AG08395 (cell line): ENCODE measurements at regions not wholly inside any gene's neighbourhood (a gene's known extent, or its start where the extent isn't known, plus 50 kb on each side); places are given as distances from the start of the nearest gene placed in this dataset.

ENCODE experiments used
- DNase-seq: peaks from one replicate; pipeline ENCODE4 v3.0.0; 2012; ENCODE audit warnings: mixed read lengths, low spot score

DNA sequence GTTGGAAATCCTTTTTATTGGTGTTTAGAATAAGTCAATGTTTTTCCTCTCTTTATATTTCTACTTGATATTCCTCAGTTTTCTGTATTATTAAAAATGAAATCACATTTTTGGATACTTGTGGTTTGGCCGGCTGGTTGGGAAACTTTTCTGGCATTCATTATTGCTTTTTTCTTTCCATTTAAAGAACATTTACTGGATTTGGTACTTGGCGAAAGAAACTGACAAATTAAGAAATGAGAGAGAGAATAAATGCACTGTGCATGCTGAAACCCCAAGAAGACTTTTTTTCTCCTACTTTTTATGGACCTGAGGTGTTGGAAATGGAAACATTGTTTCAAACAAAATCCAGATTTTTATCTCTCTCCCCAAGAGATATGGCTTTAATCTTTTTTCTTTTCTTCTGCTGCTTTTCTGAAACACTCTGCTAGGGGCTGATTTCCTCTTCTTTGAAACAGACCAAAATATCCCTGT, 128.4 kb downstream of the SNX18 start:
- DNase-seq, result no peak

GRCh38 chr5:54644226-54644625, 126.7 kb downstream of the SNX18 start:
- DNase-seq, result peak; percentile 60

- DNase-seq, result peak; percentile 71
Observed at GRCh38 chr5:54643685-54644106, 126.1 kb downstream of the SNX18 start.

- DNase-seq, result no peak
Observed at GRCh38 chr5:54639621-54640020, 122.1 kb downstream of the SNX18 start.

DNA sequence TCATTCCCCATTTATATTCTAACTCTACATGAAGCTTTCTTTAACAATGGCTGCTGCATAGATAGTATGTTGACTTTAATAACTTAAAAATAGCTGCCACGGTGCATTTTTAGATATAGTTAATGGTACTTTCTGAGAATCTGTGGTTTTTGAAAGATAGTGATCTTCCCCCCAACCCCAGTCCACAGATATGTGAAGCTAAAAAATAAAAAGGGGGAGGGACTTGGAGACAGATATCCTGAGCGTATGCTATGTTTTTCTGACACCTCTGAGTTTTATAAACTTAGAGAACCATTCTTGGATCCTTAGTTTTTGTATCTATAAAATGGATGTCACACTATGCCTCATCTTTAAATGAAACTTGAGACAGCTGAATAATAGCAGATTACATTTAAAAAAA, 120.5 kb downstream of the SNX18 start:
- no peak for DNase-seq

DNA sequence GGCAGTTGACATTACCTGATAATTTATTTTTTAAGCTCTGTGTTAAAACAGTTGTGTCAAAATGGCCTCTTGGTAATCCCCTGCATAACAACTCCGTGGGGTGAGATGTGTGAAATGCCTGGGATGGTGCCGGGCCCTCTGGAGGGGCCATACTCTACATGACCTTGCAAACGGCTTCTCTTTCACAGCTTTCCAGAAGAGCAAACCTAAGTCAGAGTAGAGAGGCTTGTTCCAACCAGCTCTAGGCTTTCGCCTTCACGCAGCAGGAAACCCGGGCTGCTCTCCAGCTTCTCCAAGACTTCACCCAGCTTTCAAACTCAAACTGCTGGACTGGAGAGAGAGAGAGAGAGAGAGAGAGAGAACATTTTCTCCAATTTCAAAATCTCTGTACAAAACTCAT, 120.1 kb downstream of the SNX18 start:
- no peak for DNase-seq

DNA sequence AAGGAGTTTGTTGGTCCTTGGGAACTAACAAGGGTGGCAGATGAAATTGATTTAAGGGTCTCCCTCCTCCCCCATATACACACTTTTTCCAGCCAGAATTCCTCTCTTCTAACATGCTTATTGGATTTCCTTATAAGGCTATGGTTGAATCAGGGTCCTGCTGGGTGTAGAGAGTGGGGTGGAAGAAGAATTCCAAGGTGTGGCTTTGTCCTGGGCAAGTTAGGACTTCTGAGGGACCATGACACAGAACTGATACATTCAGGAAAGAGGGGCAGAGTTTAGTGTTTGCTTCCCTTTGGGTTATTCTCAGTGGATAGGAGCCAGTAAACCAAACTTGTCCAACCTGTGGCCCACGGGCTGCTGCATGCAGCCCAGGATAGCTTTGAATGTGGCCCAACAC, 116.5 kb downstream of the SNX18 start:
- DNase-seq, result no peak

DNA sequence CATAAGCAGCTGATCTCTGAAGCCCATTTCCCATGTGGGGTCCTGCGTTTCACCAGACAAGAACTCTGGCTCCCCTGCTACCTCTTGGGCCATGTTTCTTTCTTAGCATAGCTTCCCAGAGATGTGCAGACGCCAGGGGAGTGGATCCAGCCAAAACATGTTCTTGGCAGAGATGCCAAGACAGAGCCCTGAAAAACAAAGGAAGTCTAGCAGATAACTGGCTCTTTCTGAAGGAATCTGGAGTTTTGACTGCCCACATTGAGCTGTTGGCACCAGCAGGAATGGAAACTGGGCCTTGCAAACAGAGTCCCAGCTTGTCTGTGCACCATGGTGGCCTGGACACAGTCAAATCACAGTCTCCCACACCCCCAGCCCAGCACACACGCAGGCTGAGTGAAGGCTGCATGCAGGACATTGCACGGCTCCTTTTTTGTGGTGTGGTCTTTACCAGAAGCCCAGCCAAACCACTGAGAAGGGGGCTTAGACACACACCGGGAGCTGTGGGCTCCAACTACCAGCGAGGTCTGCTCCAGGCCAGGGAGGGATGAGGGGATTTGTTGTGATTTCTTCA, 114.7 kb downstream of the SNX18 start:
- DNase-seq, result peak; percentile 18

- DNase-seq, result peak; percentile 60
Observed at GRCh38 chr5:54630738-54631359, 113.3 kb downstream of the SNX18 start.

DNA sequence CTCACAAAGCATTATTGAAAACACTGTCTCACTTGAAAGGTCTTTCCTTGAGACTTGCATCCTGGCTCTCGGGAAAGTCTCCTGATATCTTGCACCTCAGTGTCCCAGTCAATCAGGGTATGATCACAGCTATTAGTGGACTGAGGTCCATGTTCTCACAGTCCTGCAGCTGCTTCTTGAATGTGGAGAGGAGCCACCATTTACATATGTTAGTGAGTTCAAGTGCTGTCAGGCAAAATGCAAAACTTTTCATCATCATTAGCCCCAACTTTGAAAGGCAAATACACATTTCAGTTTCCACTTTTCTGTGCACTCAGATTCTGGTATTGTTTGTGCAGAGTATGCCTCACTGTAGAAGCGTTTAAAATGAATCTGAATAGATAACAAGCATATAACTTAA, 111.6 kb downstream of the SNX18 start:
- no peak for DNase-seq

GRCh38 chr5:54628050-54628449, 110.5 kb downstream of the SNX18 start:
- DNase-seq, result no peak

DNA sequence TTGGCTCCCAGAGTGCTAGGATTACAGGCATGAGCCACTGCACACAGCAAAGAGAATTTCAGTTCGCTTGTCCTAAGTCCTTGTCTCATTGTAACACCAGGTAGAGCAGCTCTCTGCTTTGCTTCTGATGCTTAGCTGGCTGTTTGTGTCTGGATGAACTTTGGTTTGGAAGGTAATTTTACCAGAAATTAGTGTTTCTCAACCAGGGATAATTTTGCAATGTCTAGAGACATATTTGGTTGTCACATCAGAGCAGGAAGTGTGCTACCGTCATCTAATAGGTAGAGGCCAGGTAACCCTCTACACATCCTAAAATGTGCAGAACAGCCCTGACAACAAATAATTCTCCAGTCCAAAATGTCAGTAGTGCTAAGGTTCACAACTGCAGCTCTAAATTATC, 108.8 kb downstream of the SNX18 start:
- no peak for DNase-seq

DNA sequence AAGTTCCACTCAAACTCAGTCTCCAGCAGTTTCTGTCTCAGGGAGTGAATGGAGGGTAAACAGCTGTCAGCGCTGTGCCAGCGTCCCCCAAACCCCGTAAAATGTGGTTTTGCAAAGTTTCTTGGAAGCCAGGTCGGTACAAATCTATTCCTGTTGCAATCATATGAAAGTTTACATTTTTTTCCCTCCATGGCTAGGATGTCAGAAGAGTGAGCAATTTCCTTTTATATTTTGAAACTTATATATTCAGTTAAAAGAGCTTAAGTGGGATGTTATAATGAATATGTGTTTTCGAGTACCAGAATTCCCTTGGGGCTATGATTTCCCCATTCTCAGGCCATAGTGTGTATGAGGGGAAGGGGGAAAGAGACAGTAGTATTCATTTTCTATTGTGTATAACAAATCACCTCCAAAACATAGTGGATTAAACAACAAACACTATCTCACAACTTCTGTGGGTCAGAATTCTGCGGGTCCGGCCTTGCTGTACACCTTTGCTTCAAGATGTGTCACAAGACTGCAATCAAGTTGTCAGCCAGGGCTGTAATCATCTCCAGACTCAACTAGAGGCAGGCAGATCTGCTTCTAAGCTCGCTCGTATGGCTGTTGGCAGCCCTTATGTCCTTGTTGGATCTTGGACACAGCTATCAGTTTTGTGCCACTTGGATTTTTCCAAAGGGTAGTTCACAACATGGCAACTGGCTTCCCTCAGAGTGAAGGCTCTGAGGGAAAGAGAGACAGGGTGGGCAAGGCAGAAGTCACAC, 107.4 kb downstream of the SNX18 start:
- DNase-seq, result peak; percentile 14

GRCh38 chr5:54621709-54622108, 104.2 kb downstream of the SNX18 start:
- DNase-seq, result no peak

GRCh38 chr5:54621048-54621447, 103.5 kb downstream of the SNX18 start:
- no peak for DNase-seq

DNA sequence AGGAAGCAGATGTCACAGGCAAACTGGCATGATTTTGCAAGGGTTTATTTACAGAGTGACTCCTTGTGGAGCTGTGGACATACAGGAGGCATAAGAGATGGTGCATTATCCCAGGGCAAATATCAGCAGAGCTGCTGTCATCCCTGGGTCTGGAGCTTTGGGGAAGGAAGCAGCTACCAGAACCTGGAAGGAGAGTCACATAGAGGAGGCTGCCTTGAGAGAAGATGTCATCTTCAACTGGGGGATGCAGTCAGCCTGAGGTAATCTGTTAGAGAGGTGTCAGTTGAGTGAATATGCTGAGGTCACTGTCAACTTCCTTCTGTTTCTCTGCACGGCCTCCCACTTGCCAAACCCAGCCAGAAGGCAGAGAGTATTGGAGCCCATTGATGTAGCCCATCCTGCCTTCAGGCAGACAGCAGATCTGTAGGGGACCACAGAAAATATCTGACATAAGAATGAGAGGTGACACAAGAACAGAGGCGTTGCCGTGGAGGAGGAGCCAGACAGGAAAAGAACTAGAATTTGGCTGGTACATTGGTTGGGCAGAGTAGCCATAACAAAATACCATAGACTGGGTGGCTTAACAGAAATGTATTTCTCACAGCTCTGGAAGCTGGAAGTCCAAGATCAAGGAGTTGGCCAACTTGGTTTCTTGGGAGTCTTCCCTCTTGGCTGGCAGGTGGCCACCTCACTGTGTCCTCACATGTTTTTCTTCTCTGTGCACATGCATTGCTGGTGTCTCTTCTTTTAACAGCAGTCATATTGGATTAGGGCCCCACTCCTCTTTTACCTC, 102.8 kb downstream of the SNX18 start:
- DNase-seq, result no peak

- DNase-seq, result no peak
Observed at GRCh38 chr5:54619731-54620130, 102.2 kb downstream of the SNX18 start.

DNA sequence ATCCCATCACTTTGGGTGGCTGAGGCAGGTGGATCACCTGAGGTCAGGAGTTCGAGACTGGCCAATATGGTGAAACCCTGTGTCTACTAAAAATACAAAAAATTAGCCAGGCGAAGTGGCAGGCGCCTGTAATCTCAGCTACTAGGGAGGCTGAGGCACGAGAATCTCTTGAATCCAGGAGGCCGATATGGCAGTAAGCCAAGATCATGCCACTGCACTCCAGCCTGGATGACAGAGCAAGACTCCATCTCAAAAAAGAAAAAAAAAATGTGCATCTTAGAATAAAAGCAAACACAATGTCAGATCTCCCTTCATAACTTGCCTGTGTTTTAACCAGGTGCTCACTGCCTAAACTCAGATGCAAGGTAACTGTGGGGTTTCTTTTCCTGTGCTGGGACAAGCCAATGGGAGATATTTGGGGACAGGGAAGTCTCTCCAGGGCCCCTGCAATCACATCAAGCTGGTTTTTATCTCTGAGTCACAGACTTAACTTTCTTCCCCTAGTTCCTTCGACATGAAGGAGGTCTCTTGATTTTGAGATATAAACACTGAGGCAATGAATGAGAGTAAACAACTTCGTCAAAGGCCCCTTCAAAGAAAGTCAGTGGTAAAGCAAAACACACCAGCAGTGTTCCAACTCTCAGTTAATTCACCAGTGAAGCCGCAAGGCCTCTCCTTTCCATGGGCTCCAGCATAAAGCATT, 99.1 kb downstream of the SNX18 start:
- no peak for DNase-seq

GRCh38 chr5:54616031-54616430, 98.5 kb downstream of the SNX18 start:
- peak; percentile 74 for DNase-seq

DNA sequence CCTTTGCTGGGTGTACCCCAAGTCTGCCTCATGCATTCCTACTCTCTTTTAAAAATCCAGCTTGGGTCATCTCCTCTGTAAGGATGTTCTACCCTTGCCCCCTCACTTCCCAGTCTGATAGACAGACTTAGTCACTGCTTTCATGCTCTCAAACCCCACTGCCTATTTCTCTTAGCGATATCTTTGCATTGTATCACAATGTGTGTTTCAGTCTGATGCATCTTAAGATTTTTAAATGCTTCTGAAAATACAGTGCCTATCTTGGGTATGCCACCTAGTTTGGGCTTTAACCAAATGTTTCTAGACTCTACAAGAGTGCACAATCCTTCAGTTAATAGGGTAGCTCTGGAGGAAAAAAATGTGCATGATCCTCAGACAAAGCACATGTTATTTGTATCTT, 97.8 kb downstream of the SNX18 start:
- DNase-seq, result no peak

GRCh38 chr5:54612711-54613110, 95.2 kb downstream of the SNX18 start:
- DNase-seq, result no peak
